GM19351 (cell line): ENCODE measurements at regions not wholly inside any gene's neighbourhood (a gene's known extent, or its start where the extent isn't known, plus 50 kb on each side); places are given as distances from the start of the nearest gene placed in this dataset.

Experiments
- ATAC-seq: cut with Tn5 transposase; IDR thresholded peaks from one replicate; pipeline ENCODE4 v1.9.1; 2021; ENCODE audit warnings: mild to moderate bottlenecking, moderate library complexity; ENCODE audit not compliant: unreplicated experiment

GRCh38 chr7:36088966-36089365 is 64.1 kb upstream of the EEPD1 start:
- no peak for ATAC-seq

- no peak for ATAC-seq
Observed at GRCh38 chr7:36090976-36091873, 61.8 kb upstream of the EEPD1 start.

GRCh38 chr7:36091874-36092176 is 61.2 kb upstream of the EEPD1 start:
- no peak for ATAC-seq

- ATAC-seq = no peak
Observed at GRCh38 chr7:36092221-36092771, 60.8 kb upstream of the EEPD1 start.

- no peak for ATAC-seq
Observed at GRCh38 chr7:36096460-36097095, 56.5 kb upstream of the EEPD1 start.

GRCh38 chr7:36098096-36098495 is 55.0 kb upstream of the EEPD1 start:
- ATAC-seq = no peak

- ATAC-seq = no peak
Observed at GRCh38 chr7:36100226-36100625, 52.8 kb upstream of the EEPD1 start.

GRCh38 chr7:36100634-36101033 is 52.4 kb upstream of the EEPD1 start:
- no peak for ATAC-seq
